ENCODE measurements at regions not wholly inside any gene's neighbourhood (a gene's known extent, or its start where the extent isn't known, plus 50 kb on each side); places are given as distances from the start of the nearest gene placed in this dataset.

DNA sequence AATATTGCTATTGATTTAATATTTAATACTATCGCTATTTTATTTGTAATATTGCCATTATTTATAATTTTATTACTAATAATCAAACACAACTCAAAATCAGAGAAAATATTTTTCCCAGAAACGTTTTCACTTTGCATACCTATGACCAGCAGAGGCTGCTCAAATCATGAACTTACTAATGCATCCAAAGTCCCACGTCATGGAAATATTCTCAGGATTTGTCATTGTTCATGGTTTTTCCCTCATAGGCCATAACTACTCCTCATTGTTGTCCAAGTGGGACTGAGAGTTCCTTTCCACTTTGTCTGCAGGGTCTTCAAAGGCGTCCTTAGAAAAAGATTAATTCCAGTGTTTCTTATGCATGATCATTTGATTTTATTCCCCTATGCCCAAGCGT, 344.8 kb downstream of the THBS2 start:
- intact Hi-C loops (cut with DNase I), result no loop called here
- Histone ChIP-seq H3K27me3 (no peaks in the 10 kb centered on the region), H3K27ac (no peak overlapping the region), H3K4me1 (no peaks in the 10 kb centered on the region), H3K36me3 (no peaks in the 10 kb centered on the region), H3K4me3 (no peak overlapping the region), H3K9me3 (no peaks in the 10 kb centered on the region)
- peak in 1 of 2 donors; percentile 45 for DNase-seq (ENCODE audit: low spot score in 2 of 2)
- peak in 1 of 3 experiments; percentile 15 for TF ChIP-seq CTCF (IDR thresholded peaks at IDR 0.05)

GRCh38 chr6:168908166-168908565, 345.5 kb downstream of the THBS2 start:
- Histone ChIP-seq H3K9me3 (no peaks in the 10 kb centered on the region), H3K4me3 (no peak overlapping the region), H3K4me1 (no peaks in the 10 kb centered on the region), H3K27ac (no peak overlapping the region), H3K36me3 (no peaks in the 10 kb centered on the region), H3K27me3 (no peaks in the 10 kb centered on the region)
- intact Hi-C loops (cut with DNase I), result no loop called here
- no peak for TF ChIP-seq CTCF (IDR thresholded peaks at IDR 0.05)
- DNase-seq (ENCODE audit: low spot score in 2 of 2), result no peak

GRCh38 chr6:168906391-168906790, 347.3 kb downstream of the THBS2 start:
- Histone ChIP-seq H3K27ac (no peak overlapping the region), H3K4me3 (no peak overlapping the region), H3K36me3 (no peaks in the 10 kb centered on the region), H3K27me3 (no peaks in the 10 kb centered on the region), H3K9me3 (no peaks in the 10 kb centered on the region), H3K4me1 (no peaks in the 10 kb centered on the region)
- TF ChIP-seq CTCF (IDR thresholded peaks at IDR 0.05), result no peak
- intact Hi-C loops (cut with DNase I), result no loop called here
- DNase-seq (ENCODE audit: low spot score in 2 of 2), result peak in 1 of 2 donors; percentile 46

GRCh38 chr6:168905451-168906090, 348.1 kb downstream of the THBS2 start:
- no peak for TF ChIP-seq CTCF (IDR thresholded peaks at IDR 0.05)
- no peak for DNase-seq (ENCODE audit: low spot score in 2 of 2)
- no peaks in the 10 kb centered on the region for H3K36me3 ChIP-seq
- no peaks in the 10 kb centered on the region for H3K27me3 ChIP-seq
- no peak overlapping the region for H3K27ac ChIP-seq
- H3K9me3 ChIP-seq, result no peaks in the 10 kb centered on the region
- H3K4me3 ChIP-seq, result no peak overlapping the region
- H3K4me1 ChIP-seq, result no peaks in the 10 kb centered on the region
- intact Hi-C loops (cut with DNase I), result no loop called here

DNA sequence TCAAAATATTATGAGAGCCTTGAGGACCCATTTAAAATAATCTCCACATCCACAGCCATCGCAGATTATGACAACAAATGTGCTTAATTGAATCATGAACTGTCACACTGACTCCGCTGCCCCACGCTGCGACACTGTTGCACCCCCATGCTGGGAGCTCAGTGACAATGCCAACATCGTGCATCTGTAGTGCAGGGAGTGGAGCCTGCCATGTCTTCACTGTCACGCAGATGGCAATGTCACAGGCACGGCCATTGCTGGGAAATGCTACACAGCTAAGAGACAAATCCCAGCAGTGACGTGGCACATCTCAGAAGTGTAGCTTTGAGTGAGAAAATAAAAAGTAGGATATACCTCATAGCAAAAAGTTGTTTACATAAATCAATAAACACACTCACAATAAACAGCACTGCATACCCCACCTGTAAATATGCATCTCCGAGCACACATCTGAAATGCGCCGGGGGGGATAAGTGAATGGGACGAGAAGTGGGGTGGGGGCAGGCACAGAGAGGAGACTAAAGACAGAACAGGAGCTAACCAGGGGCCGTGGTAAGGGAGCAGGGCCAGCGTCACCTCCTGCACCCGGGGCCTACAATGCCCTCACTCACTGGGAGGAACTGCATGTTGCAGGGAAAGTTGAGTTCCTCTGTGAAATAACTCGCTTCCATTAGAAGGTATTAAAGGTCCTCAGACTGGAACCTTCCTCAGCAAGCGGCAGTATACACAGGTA, 349.9 kb downstream of the THBS2 start:
- H3K4me3 ChIP-seq, result no peak overlapping the region
- no peaks in the 10 kb centered on the region for H3K36me3 ChIP-seq
- intact Hi-C loops (cut with DNase I), result no loop called here
- no peak for TF ChIP-seq CTCF (IDR thresholded peaks at IDR 0.05)
- no peaks in the 10 kb centered on the region for H3K4me1 ChIP-seq
- no peak for DNase-seq (ENCODE audit: low spot score in 2 of 2)
- H3K9me3 ChIP-seq, result no peaks in the 10 kb centered on the region
- H3K27ac ChIP-seq, result no peak overlapping the region
- no peaks in the 10 kb centered on the region for H3K27me3 ChIP-seq

All from ascending aorta (tissue), 2 donors.